Heart left ventricle (tissue), 13 donors: ENCODE measurements at regions not wholly inside any gene's neighbourhood (a gene's known extent, or its start where the extent isn't known, plus 50 kb on each side); places are given as distances from the start of the nearest gene placed in this dataset.

Experiments used
- CTCF ChIP-seq, 12 donors: fragments of 200-600 bp; sonication (generic) in 4 of 12; IDR thresholded peaks; one replicate each; pipeline versions ENCODE4 v1.5.0 to v1.8.0; 2018 to 2022; ENCODE audit warnings: antibody characterized with exemption in 12 of 12, mild to moderate bottlenecking in 5 of 12
- POLR2A ChIP-seq, 2 donors: fragments of 450-650 bp; IDR thresholded peaks; one replicate each; pipeline ENCODE4 v1.6.1; 2017; ENCODE audit warnings: antibody characterized with exemption in 2 of 2, mild to moderate bottlenecking in 2 of 2, moderate library complexity in 2 of 2
- donor health status: ischemic (EF 13 %, LVEDD 7.1; RV severe dilation, severe dysfunction).
- donor health status: DM: no; HTN: yes; CAD: no.
- donor health status: DM: no; HTN: no; CAD: no.
- donor health status: ischemic (EF 25% LVEDD 6.9; RV normal size, moderate dysfunction).
- donor health status: ischemic (EF 25% LVEDD 5.7; RV mildly dilated, moderate dysfunction).
- donor health status: ischemic (EF 35%, LVEDD 5.7; RV mildly dilated, moderate dysfunction).
- donor health status: nonischemic (EF 11% LVEDD 7.7; RV severe dilation, severe dysfunction).
- donor health status: DM: yes; HTN: yes; CAD: no.
- donor health status: PGD.
- donor health status: ischemic (EF 29% LVEDD 5.4; RV normal size, mild dysfunction).
- donor health status: nonischemic (EF 23%, LVEDD 6.1; RV moderate dilation, normal function).

DNA sequence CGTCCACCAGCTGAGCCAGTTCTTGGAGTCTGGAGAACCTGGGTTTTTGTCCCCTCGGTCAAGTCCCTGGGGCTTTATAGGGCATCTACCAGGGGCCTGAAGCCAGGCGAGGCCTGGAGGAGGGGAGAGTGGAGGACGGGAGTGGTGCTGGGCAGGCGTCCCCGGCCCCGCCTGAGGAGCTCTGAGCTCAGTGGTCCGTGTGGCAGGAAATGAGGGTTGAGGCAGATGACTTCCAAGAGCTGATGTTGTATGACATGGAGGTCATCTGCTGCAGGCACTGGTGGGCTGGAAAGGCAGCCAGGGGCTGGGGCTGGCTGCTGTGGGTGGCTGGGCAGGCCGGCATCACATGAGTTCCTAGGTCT is 118.5 kb upstream of the HS6ST1 start:
- no peak for TF ChIP-seq CTCF (IDR thresholded peaks at IDR 0.05)
- no peak for TF ChIP-seq POLR2A (IDR thresholded peaks at IDR 0.05)
